Ishikawa (cell line): ENCODE measurements at regions not wholly inside any gene's neighbourhood (a gene's known extent, or its start where the extent isn't known, plus 50 kb on each side); places are given as distances from the start of the nearest gene placed in this dataset.

Source experiments
- CEBPB ChIP-seq: IDR thresholded peaks from 2 replicates; pipeline ENCODE4 v1.6.1; 2012
- CREB1 ChIP-seq: IDR thresholded peaks from 2 replicates; pipeline ENCODE4 v1.6.1; 2012; ENCODE audit warnings: low read depth
- EP300 ChIP-seq: IDR thresholded peaks from 2 replicates; pipeline ENCODE4 v1.6.1; 2012; ENCODE audit warnings: borderline replicate concordance
- FOXM1 ChIP-seq: IDR thresholded peaks from 2 replicates; pipeline ENCODE4 v1.6.1; 2012; ENCODE audit warnings: low read depth, borderline replicate concordance
- NFIC ChIP-seq: IDR thresholded peaks from 2 replicates; pipeline ENCODE4 v1.6.1; 2012
- RAD21 ChIP-seq: IDR thresholded peaks from 2 replicates; pipeline ENCODE4 v1.6.1; 2012; ENCODE audit warnings: low read depth
- TAF1 ChIP-seq: IDR thresholded peaks from 2 replicates; pipeline ENCODE4 v1.6.1; 2012; ENCODE audit warnings: low read depth, mild to moderate bottlenecking
- TCF12 ChIP-seq: IDR thresholded peaks from 2 replicates; pipeline ENCODE4 v1.6.1; 2012; ENCODE audit warnings: low read depth
- YY1 ChIP-seq: IDR thresholded peaks from 2 replicates; pipeline ENCODE4 v1.6.1; 2012; ENCODE audit warnings: low read depth
- TF ChIP-seq, protein P1 (sequence below): IDR thresholded peaks from 2 replicates; pipeline ENCODE4 v1.6.1; 2012
- TF ChIP-seq, protein P2 (sequence below): IDR thresholded peaks from 2 replicates; pipeline ENCODE4 v1.6.1; 2012; ENCODE audit warnings: low read depth, mild to moderate bottlenecking

DNA sequence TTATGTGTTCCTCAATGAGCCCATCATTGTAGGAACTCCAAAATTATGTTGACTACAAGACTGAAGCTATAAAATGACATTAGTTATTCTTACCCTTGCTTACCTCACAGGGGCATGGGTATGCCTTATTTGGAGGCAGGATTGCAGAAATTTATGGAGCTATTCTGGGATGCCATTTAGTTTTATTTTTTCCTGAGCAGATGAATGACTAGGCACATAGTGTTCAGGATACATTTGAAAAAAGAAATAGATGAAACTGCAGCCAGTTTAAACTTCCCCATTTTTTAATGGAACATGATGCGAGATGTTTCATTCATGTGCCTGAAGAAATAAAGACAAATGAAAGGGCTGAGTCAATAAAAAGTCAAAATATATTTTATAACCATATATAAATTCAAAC is 399.2 kb upstream of the JAG1 start:
- TF ChIP-seq FOXM1 (no peak), TCF12 (no peak), NFIC (no peak), CEBPB (no peak), EP300 (no peak), RAD21 (no peak), YY1 (no peak), CREB1 (no peak), TAF1 (no peak)
- TF ChIP-seq, protein P1, sequence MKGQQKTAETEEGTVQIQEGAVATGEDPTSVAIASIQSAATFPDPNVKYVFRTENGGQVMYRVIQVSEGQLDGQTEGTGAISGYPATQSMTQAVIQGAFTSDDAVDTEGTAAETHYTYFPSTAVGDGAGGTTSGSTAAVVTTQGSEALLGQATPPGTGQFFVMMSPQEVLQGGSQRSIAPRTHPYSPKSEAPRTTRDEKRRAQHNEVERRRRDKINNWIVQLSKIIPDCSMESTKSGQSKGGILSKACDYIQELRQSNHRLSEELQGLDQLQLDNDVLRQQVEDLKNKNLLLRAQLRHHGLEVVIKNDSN: no peak
- TF ChIP-seq, protein P2, sequence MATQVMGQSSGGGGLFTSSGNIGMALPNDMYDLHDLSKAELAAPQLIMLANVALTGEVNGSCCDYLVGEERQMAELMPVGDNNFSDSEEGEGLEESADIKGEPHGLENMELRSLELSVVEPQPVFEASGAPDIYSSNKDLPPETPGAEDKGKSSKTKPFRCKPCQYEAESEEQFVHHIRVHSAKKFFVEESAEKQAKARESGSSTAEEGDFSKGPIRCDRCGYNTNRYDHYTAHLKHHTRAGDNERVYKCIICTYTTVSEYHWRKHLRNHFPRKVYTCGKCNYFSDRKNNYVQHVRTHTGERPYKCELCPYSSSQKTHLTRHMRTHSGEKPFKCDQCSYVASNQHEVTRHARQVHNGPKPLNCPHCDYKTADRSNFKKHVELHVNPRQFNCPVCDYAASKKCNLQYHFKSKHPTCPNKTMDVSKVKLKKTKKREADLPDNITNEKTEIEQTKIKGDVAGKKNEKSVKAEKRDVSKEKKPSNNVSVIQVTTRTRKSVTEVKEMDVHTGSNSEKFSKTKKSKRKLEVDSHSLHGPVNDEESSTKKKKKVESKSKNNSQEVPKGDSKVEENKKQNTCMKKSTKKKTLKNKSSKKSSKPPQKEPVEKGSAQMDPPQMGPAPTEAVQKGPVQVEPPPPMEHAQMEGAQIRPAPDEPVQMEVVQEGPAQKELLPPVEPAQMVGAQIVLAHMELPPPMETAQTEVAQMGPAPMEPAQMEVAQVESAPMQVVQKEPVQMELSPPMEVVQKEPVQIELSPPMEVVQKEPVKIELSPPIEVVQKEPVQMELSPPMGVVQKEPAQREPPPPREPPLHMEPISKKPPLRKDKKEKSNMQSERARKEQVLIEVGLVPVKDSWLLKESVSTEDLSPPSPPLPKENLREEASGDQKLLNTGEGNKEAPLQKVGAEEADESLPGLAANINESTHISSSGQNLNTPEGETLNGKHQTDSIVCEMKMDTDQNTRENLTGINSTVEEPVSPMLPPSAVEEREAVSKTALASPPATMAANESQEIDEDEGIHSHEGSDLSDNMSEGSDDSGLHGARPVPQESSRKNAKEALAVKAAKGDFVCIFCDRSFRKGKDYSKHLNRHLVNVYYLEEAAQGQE: no peak
